ENCODE measurements at regions not wholly inside any gene's neighbourhood (a gene's known extent, or its start where the extent isn't known, plus 50 kb on each side); places are given as distances from the start of the nearest gene placed in this dataset.
"Not testable (repeated sequence)": the region's sequence is repeated elsewhere in the genome, so short reads cannot be mapped to it uniquely, and the experiment has no call there.

DNA sequence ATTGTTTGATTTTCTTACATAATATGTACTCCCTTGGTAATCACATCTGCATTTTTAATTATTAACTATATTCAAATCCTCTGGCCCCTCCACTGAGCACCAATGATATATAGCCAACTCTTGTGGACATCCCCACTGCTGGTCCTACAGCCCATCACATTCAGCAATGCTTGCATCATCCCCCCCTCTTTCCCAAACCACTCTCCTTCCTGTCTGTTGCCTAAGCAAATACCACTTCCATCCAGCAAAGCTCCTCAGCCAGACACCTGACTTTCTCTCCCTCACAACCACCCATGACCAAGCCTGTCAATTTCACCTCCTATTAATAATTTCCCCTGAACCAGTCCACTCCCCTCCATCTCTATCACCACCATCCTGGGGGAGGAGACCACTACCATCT, 330.1 kb downstream of the GOLGA6L6 start:
- H3K9me2 ChIP-seq (ENCODE audit: insufficient read depth, low read length); H4K20me1 ChIP-seq (ENCODE audit: insufficient read depth, low read length); H3K4me1 ChIP-seq (ENCODE audit: insufficient read depth, low read length, poor library complexity, severe bottlenecking); H2AFZ ChIP-seq (ENCODE audit: low read length); BruUV-seq (replicated peaks); H3K36me3 ChIP-seq (ENCODE audit: insufficient read depth, low read length); DNase-seq (ENCODE audit: low spot score); H3K27ac ChIP-seq (ENCODE audit: low read depth, low read length, poor library complexity, severe bottlenecking); H3K79me2 ChIP-seq (ENCODE audit: insufficient read depth, low read depth, low read length); intact Hi-C loops (cut with micrococcal nuclease; ENCODE audit: unreplicated experiment); H3K9me3 ChIP-seq (ENCODE audit: low read length); H3K4me3 ChIP-seq (ENCODE audit: low read depth, low read length, poor library complexity, severe bottlenecking); CTCF ChIA-PET (ENCODE audit: unreplicated experiment); POLR2A ChIA-PET; H3K4me2 ChIP-seq (ENCODE audit: low read length): not testable (repeated sequence)

- BruUV-seq (replicated peaks); H3K27ac ChIP-seq (ENCODE audit: low read depth, low read length, poor library complexity, severe bottlenecking); H3K9me2 ChIP-seq (ENCODE audit: insufficient read depth, low read length); H3K36me3 ChIP-seq (ENCODE audit: insufficient read depth, low read length); H3K4me3 ChIP-seq (ENCODE audit: low read depth, low read length, poor library complexity, severe bottlenecking); H3K4me2 ChIP-seq (ENCODE audit: low read length); H3K79me2 ChIP-seq (ENCODE audit: insufficient read depth, low read depth, low read length); H2AFZ ChIP-seq (ENCODE audit: low read length); H3K9me3 ChIP-seq (ENCODE audit: low read length); CTCF ChIA-PET (ENCODE audit: unreplicated experiment); H3K4me1 ChIP-seq (ENCODE audit: insufficient read depth, low read length, poor library complexity, severe bottlenecking); H4K20me1 ChIP-seq (ENCODE audit: insufficient read depth, low read length); POLR2A ChIA-PET; DNase-seq (ENCODE audit: low spot score); intact Hi-C loops (cut with micrococcal nuclease; ENCODE audit: unreplicated experiment): not testable (repeated sequence)
Observed at GRCh38 chr15:20209973-20210372, 331.6 kb downstream of the GOLGA6L6 start.

- CTCF ChIA-PET (ENCODE audit: unreplicated experiment); H3K9me3 ChIP-seq (ENCODE audit: low read length); intact Hi-C loops (cut with micrococcal nuclease; ENCODE audit: unreplicated experiment); H3K27ac ChIP-seq (ENCODE audit: low read depth, low read length, poor library complexity, severe bottlenecking); H2AFZ ChIP-seq (ENCODE audit: low read length); POLR2A ChIA-PET; H3K4me1 ChIP-seq (ENCODE audit: insufficient read depth, low read length, poor library complexity, severe bottlenecking); H3K4me2 ChIP-seq (ENCODE audit: low read length); BruUV-seq (replicated peaks); H4K20me1 ChIP-seq (ENCODE audit: insufficient read depth, low read length); H3K36me3 ChIP-seq (ENCODE audit: insufficient read depth, low read length); H3K9me2 ChIP-seq (ENCODE audit: insufficient read depth, low read length); DNase-seq (ENCODE audit: low spot score); H3K79me2 ChIP-seq (ENCODE audit: insufficient read depth, low read depth, low read length); H3K4me3 ChIP-seq (ENCODE audit: low read depth, low read length, poor library complexity, severe bottlenecking): not testable (repeated sequence)
Observed at GRCh38 chr15:20207607-20208006, 334.0 kb downstream of the GOLGA6L6 start.

DNA sequence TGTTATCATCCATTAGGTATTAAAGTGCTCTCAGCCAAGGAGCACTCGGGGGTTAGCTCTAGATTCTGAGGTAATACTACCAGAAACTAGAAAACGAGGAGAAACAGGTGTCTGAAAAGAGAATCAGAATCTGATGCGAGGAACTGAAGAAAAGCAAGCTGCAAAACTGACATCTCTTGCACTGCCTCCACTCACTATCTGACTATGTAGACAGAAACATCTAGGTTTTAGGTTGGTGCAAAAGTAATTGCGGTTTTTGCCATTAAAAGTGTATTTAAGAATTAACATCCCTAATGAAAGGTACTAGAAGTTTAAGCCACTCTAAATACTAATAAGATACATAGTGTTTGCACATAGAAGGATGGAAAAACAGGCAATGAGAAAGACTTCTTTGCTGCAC, 334.4 kb downstream of the GOLGA6L6 start:
- H3K27ac ChIP-seq (ENCODE audit: low read depth, low read length, poor library complexity, severe bottlenecking); H3K9me2 ChIP-seq (ENCODE audit: insufficient read depth, low read length); POLR2A ChIA-PET; H3K9me3 ChIP-seq (ENCODE audit: low read length); BruUV-seq (replicated peaks); intact Hi-C loops (cut with micrococcal nuclease; ENCODE audit: unreplicated experiment); H3K36me3 ChIP-seq (ENCODE audit: insufficient read depth, low read length); CTCF ChIA-PET (ENCODE audit: unreplicated experiment); H3K4me3 ChIP-seq (ENCODE audit: low read depth, low read length, poor library complexity, severe bottlenecking); H4K20me1 ChIP-seq (ENCODE audit: insufficient read depth, low read length); H3K4me2 ChIP-seq (ENCODE audit: low read length); H2AFZ ChIP-seq (ENCODE audit: low read length); DNase-seq (ENCODE audit: low spot score); H3K4me1 ChIP-seq (ENCODE audit: insufficient read depth, low read length, poor library complexity, severe bottlenecking); H3K79me2 ChIP-seq (ENCODE audit: insufficient read depth, low read depth, low read length): not testable (repeated sequence)

- H3K36me3 ChIP-seq (ENCODE audit: insufficient read depth, low read length); CTCF ChIA-PET (ENCODE audit: unreplicated experiment); H3K27ac ChIP-seq (ENCODE audit: low read depth, low read length, poor library complexity, severe bottlenecking); H3K4me1 ChIP-seq (ENCODE audit: insufficient read depth, low read length, poor library complexity, severe bottlenecking); H3K4me2 ChIP-seq (ENCODE audit: low read length); POLR2A ChIA-PET; BruUV-seq (replicated peaks); H3K9me2 ChIP-seq (ENCODE audit: insufficient read depth, low read length); H2AFZ ChIP-seq (ENCODE audit: low read length); intact Hi-C loops (cut with micrococcal nuclease; ENCODE audit: unreplicated experiment); DNase-seq (ENCODE audit: low spot score); H3K79me2 ChIP-seq (ENCODE audit: insufficient read depth, low read depth, low read length); H4K20me1 ChIP-seq (ENCODE audit: insufficient read depth, low read length); H3K4me3 ChIP-seq (ENCODE audit: low read depth, low read length, poor library complexity, severe bottlenecking); H3K9me3 ChIP-seq (ENCODE audit: low read length): not testable (repeated sequence)
Observed at GRCh38 chr15:20204177-20204866, 337.3 kb downstream of the GOLGA6L6 start.

DNA sequence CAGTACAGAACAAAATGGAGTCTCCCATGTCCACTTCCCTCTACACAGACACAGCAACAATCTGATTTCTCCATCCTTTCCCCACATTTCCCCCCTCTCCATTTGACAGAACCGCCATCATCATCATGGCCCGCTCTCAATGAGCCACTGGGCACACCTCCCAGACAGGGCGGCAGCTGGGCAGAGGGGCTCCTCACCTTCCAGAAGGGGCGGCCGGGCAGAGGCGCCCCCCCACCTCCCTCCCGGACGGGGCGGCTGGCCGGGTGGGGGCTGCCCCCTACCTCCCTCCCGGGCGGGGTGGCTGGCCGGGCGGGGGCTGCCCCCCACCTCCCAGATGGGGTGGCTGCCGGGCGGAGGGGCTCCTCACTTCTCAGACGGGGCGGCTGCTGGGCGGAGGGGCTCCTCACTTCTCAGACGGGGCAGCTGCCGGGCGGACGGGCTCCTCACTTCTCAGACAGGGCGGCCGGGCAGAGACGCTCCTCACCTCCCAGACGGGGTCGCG, 337.9 kb downstream of the GOLGA6L6 start:
- H3K4me1 ChIP-seq (ENCODE audit: insufficient read depth, low read length, poor library complexity, severe bottlenecking); H3K9me3 ChIP-seq (ENCODE audit: low read length); CTCF ChIA-PET (ENCODE audit: unreplicated experiment); H3K36me3 ChIP-seq (ENCODE audit: insufficient read depth, low read length); H3K79me2 ChIP-seq (ENCODE audit: insufficient read depth, low read depth, low read length); BruUV-seq (replicated peaks); intact Hi-C loops (cut with micrococcal nuclease; ENCODE audit: unreplicated experiment); H3K27ac ChIP-seq (ENCODE audit: low read depth, low read length, poor library complexity, severe bottlenecking); POLR2A ChIA-PET; H3K4me3 ChIP-seq (ENCODE audit: low read depth, low read length, poor library complexity, severe bottlenecking); H4K20me1 ChIP-seq (ENCODE audit: insufficient read depth, low read length); H2AFZ ChIP-seq (ENCODE audit: low read length); DNase-seq (ENCODE audit: low spot score); H3K4me2 ChIP-seq (ENCODE audit: low read length); H3K9me2 ChIP-seq (ENCODE audit: insufficient read depth, low read length): not testable (repeated sequence)
